HepG2 (cell line): ENCODE measurements at regions not wholly inside any gene's neighbourhood (a gene's known extent, or its start where the extent isn't known, plus 50 kb on each side); places are given as distances from the start of the nearest gene placed in this dataset.

Experiments used
- ATAC-seq: fragments of 200-7000 bp; cut with Tn5 transposase; 3 replicates; pipeline ENCODE4 v1.9.1; 2020; ENCODE audit warnings: mild to moderate bottlenecking, moderate library complexity
- BruUV-seq: library from RNA; stranded (reverse); fragments of 400-500 nt; replicated peaks from 2 replicates; lab custom pipeline; 2021; lab: Mats Ljungman, UMichigan
- CTCF ChIA-PET: fragments of 300-600 bp; formaldehyde crosslinking; extraction: SDS; loops from one replicate; lab custom pipeline; 2021; ENCODE audit warnings: low total read pairs, inconsistent platforms, low intra/inter-chr PET ratio; lab: Yijun Ruan, JAX
- POLR2A ChIA-PET: fragments of 350-600 bp; sonication (Branson Sonifier 250); formaldehyde crosslinking; loops from one replicate; lab custom pipeline; 2020; ENCODE audit warnings: antibody characterized with exemption, inconsistent platforms; lab: Yijun Ruan, JAX
- DNase-seq: peaks from one replicate; pipeline ENCODE4 v3.0.0-alpha.2; 2015; ENCODE audit warnings: low spot score
- FAIRE-seq: peaks from 3 replicates; lab custom pipeline; 2011; peaks lifted over from hg19 to GRCh38; lab: Jason Lieb, UNC
- H2AFZ ChIP-seq: one replicate; pipeline ENCODE4 v1.6.1; 2011; ENCODE audit warnings: low read length, inconsistent platforms
- H3K27ac ChIP-seq: fragments of 300-600 bp; 3 replicates; pipeline ENCODE4 v1.8.0; 2011; ENCODE audit warnings: mixed run types, mild to moderate bottlenecking, mixed read lengths, low read length, inconsistent platforms; ENCODE audit not compliant: insufficient read depth; ENCODE audit errors: extremely low read length
- H3K27me3 ChIP-seq, 2 experiments: fragments of 200-600 bp in 1 of 2; 2 replicates in 1 of 2; 3 replicates in 1 of 2; pipeline versions ENCODE4 v1.6.0 to v1.8.0; 2011; ENCODE audit warnings: low read length in 2 of 2, mild to moderate bottlenecking in 2 of 2, moderate library complexity in 2 of 2, inconsistent platforms in 1 of 2; ENCODE audit not compliant: insufficient read depth in 2 of 2, control insufficient read depth in 1 of 2
- H3K36me3 ChIP-seq, 2 experiments: fragments of 200-600 bp in 1 of 2; replicated peaks in 1 of 2; 2 replicates in 1 of 2; 3 replicates in 1 of 2; pipeline versions ENCODE4 v1.5.1 to v1.8.0; 2011; ENCODE audit warnings: low read length in 2 of 2, inconsistent platforms in 1 of 2; ENCODE audit not compliant: insufficient read depth in 2 of 2, control insufficient read depth in 1 of 2
- H3K4me1 ChIP-seq: 2 replicates; pipeline ENCODE4 v1.5.1; 2012; ENCODE audit warnings: low read length, inconsistent platforms; ENCODE audit not compliant: insufficient read depth
- H3K4me2 ChIP-seq: 2 replicates; pipeline ENCODE4 v1.6.0; 2011; ENCODE audit warnings: low read depth, low read length, inconsistent platforms
- H3K4me3 ChIP-seq, 3 experiments: fragments of 200-600 bp in 1 of 3; sonication (generic), shearing (Covaris generic) in 1 of 3; replicated peaks in 1 of 3; 2 replicates each; pipeline ENCODE4 v1.5.1; 2011 to 2016; ENCODE audit warnings: low read length in 3 of 3, inconsistent platforms in 2 of 3, low read depth in 2 of 3, mild to moderate bottlenecking in 2 of 3, control low read depth in 1 of 3, mixed read lengths in 1 of 3; ENCODE audit not compliant: insufficient read depth in 1 of 3
- H3K79me2 ChIP-seq: one replicate; pipeline ENCODE4 v1.6.1; 2011; ENCODE audit warnings: low read length, inconsistent platforms; ENCODE audit not compliant: insufficient read depth
- H3K9ac ChIP-seq: 2 replicates; pipeline ENCODE4 v1.6.0; 2011; ENCODE audit warnings: mild to moderate bottlenecking, low read depth, low read length, inconsistent platforms; ENCODE audit not compliant: insufficient read depth
- H3K9me3 ChIP-seq: 2 replicates; pipeline ENCODE4 v1.5.1; 2012; ENCODE audit warnings: mild to moderate bottlenecking, low read length
- H4K20me1 ChIP-seq: 2 replicates; pipeline ENCODE4 v1.6.0; 2011; ENCODE audit warnings: inconsistent platforms, mild to moderate bottlenecking, low read length, moderate library complexity; ENCODE audit not compliant: insufficient read depth
- REL ChIP-seq: sonication (generic); formaldehyde crosslinking; conservative IDR thresholded peaks from 2 replicates; pipeline ENCODE4 v1.8.0; 2022; ENCODE audit warnings: mild to moderate bottlenecking, missing genetic modification reagents, moderate library complexity
- TGIF2 ChIP-seq: IDR thresholded peaks from 2 replicates; pipeline ENCODE4 v1.6.1; 2016; ENCODE audit warnings: control low read depth, missing compliant biosample characterization
- ZMYM3 ChIP-seq: sonication (generic); formaldehyde crosslinking; IDR thresholded peaks from 2 replicates; pipeline ENCODE4 v1.5.1; 2020; ENCODE audit warnings: mild to moderate bottlenecking, missing genetic modification reagents
- ZNF432 ChIP-seq: sonication (generic); formaldehyde crosslinking; IDR thresholded peaks from 2 replicates; pipeline ENCODE4 v1.5.0; 2020; ENCODE audit warnings: missing genetic modification reagents, mild to moderate bottlenecking, borderline replicate concordance
- ZNF510 ChIP-seq: sonication (generic); formaldehyde crosslinking; IDR thresholded peaks from 2 replicates; pipeline ENCODE4 v1.4.0; 2020; ENCODE audit warnings: low read depth, mild to moderate bottlenecking, missing genetic modification reagents
- WGBS: methylation state at CpG from one replicate; pipeline ENCODE4 v1.1.6; 2017; ENCODE audit warnings: low lambda C conversion rate; 5-methylcytosine and 5-hydroxymethylcytosine counted together
- in situ Hi-C: cut with HindIII; loops from 2 replicates; pipeline ENCODE4 v1.10.0; 2017; ENCODE audit warnings: low pct_unique_long_range_greater_than_20kb; ENCODE audit not compliant: extremely low pct_ligation_motif_present
- intact Hi-C: fragments of 100-400 bp; cut with micrococcal nuclease; formaldehyde crosslinking; loops from one replicate; pipeline ENCODE4 v1.10.0; 2022; ENCODE audit not compliant: unreplicated experiment
- TF ChIP-seq, protein P1 (sequence below): sonication (generic); formaldehyde crosslinking; IDR thresholded peaks from 2 replicates; pipeline ENCODE4 v1.9.0; 2021; ENCODE audit warnings: missing genetic modification reagents, mild to moderate bottlenecking, borderline replicate concordance
- TF ChIP-seq, protein P2 (sequence below): sonication (generic); formaldehyde crosslinking; IDR thresholded peaks from 2 replicates; pipeline ENCODE4 v1.4.0; 2020; ENCODE audit warnings: mild to moderate bottlenecking, missing genetic modification reagents, borderline replicate concordance

DNA sequence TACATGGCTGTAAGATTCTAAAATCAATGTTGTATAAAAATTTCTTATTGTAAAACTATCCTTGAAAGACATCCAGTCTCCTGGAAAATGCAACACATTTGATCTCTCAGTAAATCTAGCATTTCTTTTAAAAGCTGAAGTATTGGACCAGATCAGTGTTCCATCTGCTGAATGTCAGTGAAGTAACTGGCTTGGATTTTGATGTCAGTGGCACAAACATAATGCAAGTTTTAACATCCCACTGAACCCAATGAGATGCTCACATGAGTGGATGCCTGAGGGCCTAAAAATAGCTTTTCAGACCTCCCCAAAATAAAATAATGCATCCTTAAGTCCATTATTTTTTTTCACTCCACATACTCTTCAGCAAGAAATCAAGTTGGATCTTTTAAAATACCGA, 1432.2 kb downstream of the MRPL39 start:
- no peaks in the 10 kb centered on the region for H3K36me3 ChIP-seq
- FAIRE-seq (no peak), ATAC-seq (no peak), DNase-seq (no peak)
- no peaks in the 10 kb centered on the region for H3K4me1 ChIP-seq
- POLR2A ChIA-PET: no interaction called here
- peaks cover 81% of the 10 kb centered on the region for H3K9me3 ChIP-seq
- no peaks in the 10 kb centered on the region for H4K20me1 ChIP-seq
- H3K9ac ChIP-seq: no peak overlapping the region
- no peaks in the 10 kb centered on the region for H3K79me2 ChIP-seq
- CTCF ChIA-PET: no interaction called here
- H3K4me3 ChIP-seq: no peak overlapping the region
- no peaks in the 10 kb centered on the region for H3K27me3 ChIP-seq
- no peak for TF ChIP-seq ZNF510 (CRISPR knock-in tag)
- TF ChIP-seq ZMYM3 (CRISPR knock-in tag): no peak
- TF ChIP-seq, protein P1, sequence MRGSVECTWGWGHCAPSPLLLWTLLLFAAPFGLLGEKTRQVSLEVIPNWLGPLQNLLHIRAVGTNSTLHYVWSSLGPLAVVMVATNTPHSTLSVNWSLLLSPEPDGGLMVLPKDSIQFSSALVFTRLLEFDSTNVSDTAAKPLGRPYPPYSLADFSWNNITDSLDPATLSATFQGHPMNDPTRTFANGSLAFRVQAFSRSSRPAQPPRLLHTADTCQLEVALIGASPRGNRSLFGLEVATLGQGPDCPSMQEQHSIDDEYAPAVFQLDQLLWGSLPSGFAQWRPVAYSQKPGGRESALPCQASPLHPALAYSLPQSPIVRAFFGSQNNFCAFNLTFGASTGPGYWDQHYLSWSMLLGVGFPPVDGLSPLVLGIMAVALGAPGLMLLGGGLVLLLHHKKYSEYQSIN (CRISPR knock-in tag): no peak
- TF ChIP-seq REL (CRISPR knock-in tag): no peak
- TF ChIP-seq TGIF2 (CRISPR knock-in tag): no peak
- TF ChIP-seq, protein P2, sequence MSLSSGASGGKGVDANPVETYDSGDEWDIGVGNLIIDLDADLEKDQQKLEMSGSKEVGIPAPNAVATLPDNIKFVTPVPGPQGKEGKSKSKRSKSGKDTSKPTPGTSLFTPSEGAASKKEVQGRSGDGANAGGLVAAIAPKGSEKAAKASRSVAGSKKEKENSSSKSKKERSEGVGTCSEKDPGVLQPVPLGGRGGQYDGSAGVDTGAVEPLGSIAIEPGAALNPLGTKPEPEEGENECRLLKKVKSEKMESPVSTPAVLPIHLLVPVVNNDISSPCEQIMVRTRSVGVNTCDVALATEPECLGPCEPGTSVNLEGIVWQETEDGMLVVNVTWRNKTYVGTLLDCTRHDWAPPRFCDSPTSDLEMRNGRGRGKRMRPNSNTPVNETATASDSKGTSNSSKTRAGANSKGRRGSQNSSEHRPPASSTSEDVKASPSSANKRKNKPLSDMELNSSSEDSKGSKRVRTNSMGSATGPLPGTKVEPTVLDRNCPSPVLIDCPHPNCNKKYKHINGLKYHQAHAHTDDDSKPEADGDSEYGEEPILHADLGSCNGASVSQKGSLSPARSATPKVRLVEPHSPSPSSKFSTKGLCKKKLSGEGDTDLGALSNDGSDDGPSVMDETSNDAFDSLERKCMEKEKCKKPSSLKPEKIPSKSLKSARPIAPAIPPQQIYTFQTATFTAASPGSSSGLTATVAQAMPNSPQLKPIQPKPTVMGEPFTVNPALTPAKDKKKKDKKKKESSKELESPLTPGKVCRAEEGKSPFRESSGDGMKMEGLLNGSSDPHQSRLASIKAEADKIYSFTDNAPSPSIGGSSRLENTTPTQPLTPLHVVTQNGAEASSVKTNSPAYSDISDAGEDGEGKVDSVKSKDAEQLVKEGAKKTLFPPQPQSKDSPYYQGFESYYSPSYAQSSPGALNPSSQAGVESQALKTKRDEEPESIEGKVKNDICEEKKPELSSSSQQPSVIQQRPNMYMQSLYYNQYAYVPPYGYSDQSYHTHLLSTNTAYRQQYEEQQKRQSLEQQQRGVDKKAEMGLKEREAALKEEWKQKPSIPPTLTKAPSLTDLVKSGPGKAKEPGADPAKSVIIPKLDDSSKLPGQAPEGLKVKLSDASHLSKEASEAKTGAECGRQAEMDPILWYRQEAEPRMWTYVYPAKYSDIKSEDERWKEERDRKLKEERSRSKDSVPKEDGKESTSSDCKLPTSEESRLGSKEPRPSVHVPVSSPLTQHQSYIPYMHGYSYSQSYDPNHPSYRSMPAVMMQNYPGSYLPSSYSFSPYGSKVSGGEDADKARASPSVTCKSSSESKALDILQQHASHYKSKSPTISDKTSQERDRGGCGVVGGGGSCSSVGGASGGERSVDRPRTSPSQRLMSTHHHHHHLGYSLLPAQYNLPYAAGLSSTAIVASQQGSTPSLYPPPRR: no peak
- TF ChIP-seq ZNF432 (CRISPR knock-in tag): no peak
- H2AFZ ChIP-seq: no peak overlapping the region
- intact Hi-C loops: no loop called here
- WGBS: 0% methylated on average over 1 of the region's 1 CpG
- H3K4me2 ChIP-seq: no peak overlapping the region
- in situ Hi-C loops: no loop called here
- BruUV-seq: no TSS peak
- no peak overlapping the region for H3K27ac ChIP-seq
